WTC11 (cell line): ENCODE measurements at regions not wholly inside any gene's neighbourhood (a gene's known extent, or its start where the extent isn't known, plus 50 kb on each side); places are given as distances from the start of the nearest gene placed in this dataset.

ENCODE experiments used
- CREB1 ChIP-seq: sonication (generic); formaldehyde crosslinking; IDR thresholded peaks from 2 replicates; pipeline ENCODE4 v1.8.0; 2023; ENCODE audit warnings: mild to moderate bottlenecking, missing genetic modification reagents
- CREM ChIP-seq: sonication (generic); formaldehyde crosslinking; IDR thresholded peaks from 2 replicates; pipeline ENCODE4 v1.8.1; 2022; ENCODE audit warnings: mild to moderate bottlenecking, missing genetic modification reagents, moderate library complexity
- ETV6 ChIP-seq: sonication (generic); formaldehyde crosslinking; IDR thresholded peaks from 2 replicates; pipeline ENCODE4 v1.8.1; 2022; ENCODE audit warnings: mild to moderate bottlenecking, missing genetic modification reagents
- MYBL2 ChIP-seq: sonication (generic); formaldehyde crosslinking; IDR thresholded peaks from 2 replicates; pipeline ENCODE4 v1.8.1; 2023; ENCODE audit warnings: mild to moderate bottlenecking, moderate library complexity, missing genetic modification reagents
- NR2C2 ChIP-seq: sonication (generic); formaldehyde crosslinking; IDR thresholded peaks from 2 replicates; pipeline ENCODE4 v1.8.0; 2022; ENCODE audit warnings: mild to moderate bottlenecking, missing genetic modification reagents
- SP1 ChIP-seq: sonication (generic); formaldehyde crosslinking; conservative IDR thresholded peaks from 2 replicates; pipeline ENCODE4 v1.8.1; 2022; ENCODE audit warnings: missing genetic modification reagents
- TP53 ChIP-seq: sonication (generic); formaldehyde crosslinking; IDR thresholded peaks from 2 replicates; pipeline ENCODE4 v1.8.1; 2023; ENCODE audit warnings: mild to moderate bottlenecking, missing genetic modification reagents
- TF ChIP-seq, protein P1 (sequence below): fragments of 200-600 bp; IDR thresholded peaks from 2 replicates; pipeline ENCODE4 v1.8.0; 2022; ENCODE audit warnings: antibody characterized with exemption
- TF ChIP-seq, protein P2 (sequence below): sonication (generic); formaldehyde crosslinking; IDR thresholded peaks from 2 replicates; pipeline ENCODE4 v1.8.1; 2023; ENCODE audit warnings: mild to moderate bottlenecking, moderate library complexity, missing genetic modification reagents
- TF ChIP-seq, protein P3 (sequence below): fragments of 250-450 bp; sonication (Bioruptor Pico); IDR thresholded peaks from 2 replicates; pipeline ENCODE4 v1.9.0; 2021; ENCODE audit warnings: mild to moderate bottlenecking
- TF ChIP-seq, protein P4 (sequence below): sonication (generic); formaldehyde crosslinking; IDR thresholded peaks from 2 replicates; pipeline ENCODE4 v1.8.1; 2022; ENCODE audit warnings: mild to moderate bottlenecking, moderate library complexity, missing genetic modification reagents
- TF ChIP-seq, protein P5 (sequence below): sonication (generic); formaldehyde crosslinking; IDR thresholded peaks from 2 replicates; pipeline ENCODE4 v1.8.1; 2023; ENCODE audit warnings: mild to moderate bottlenecking, missing genetic modification reagents
- TF ChIP-seq, protein P6 (sequence below): sonication (generic); formaldehyde crosslinking; IDR thresholded peaks from 2 replicates; pipeline ENCODE4 v1.8.1; 2022; ENCODE audit warnings: low read depth, mild to moderate bottlenecking, moderate library complexity, missing genetic modification reagents, borderline replicate concordance

DNA sequence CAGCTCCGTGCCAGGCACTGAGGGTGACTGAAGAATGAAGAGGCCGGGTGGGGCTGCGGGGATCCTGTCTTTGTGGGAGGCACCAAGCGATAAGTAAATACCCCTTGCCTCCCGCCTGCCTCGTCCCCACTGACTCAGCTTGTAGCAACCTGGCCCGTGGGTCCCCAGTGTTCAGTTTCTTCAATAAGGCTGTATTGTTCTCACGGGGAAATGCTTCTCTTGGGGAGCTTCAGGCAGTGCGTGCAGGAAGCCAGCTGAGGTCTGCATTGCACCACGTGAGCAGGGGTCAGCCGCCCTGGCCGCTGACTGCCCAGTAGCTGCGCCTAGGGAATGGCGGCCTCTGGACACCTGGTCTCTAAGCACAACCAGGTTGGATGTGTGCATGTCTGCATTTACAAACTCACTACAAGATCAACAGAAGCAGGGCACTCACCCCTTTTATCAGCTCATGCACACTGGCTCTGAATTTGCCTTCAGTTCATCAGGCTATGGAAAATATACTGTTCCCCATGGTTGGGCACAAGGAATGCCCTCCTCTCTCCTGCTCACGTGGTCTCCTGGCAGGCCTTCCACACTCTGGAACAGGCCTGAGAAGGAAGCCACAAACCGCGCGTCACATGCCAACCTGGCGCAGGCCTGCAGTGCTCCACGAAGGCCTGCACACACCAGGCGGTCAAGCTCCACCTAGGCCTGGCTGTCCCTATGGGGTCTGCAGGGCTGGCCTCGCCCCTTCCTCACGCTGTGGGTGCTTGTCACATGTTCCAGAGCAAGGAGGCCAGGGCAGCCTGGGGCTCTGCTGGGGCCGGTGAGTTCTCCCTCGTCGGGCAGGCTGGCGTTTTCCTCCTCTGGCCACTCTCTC lies 135.7 kb upstream of the RNF32 start:
- TF ChIP-seq CREB1 (CRISPR knock-in tag) (no peak), NR2C2 (CRISPR knock-in tag) (no peak), MYBL2 (CRISPR knock-in tag) (no peak), SP1 (CRISPR knock-in tag) (no peak), TP53 (CRISPR knock-in tag) (no peak), ETV6 (no peak), CREM (CRISPR knock-in tag) (no peak)
- TF ChIP-seq, protein P1, sequence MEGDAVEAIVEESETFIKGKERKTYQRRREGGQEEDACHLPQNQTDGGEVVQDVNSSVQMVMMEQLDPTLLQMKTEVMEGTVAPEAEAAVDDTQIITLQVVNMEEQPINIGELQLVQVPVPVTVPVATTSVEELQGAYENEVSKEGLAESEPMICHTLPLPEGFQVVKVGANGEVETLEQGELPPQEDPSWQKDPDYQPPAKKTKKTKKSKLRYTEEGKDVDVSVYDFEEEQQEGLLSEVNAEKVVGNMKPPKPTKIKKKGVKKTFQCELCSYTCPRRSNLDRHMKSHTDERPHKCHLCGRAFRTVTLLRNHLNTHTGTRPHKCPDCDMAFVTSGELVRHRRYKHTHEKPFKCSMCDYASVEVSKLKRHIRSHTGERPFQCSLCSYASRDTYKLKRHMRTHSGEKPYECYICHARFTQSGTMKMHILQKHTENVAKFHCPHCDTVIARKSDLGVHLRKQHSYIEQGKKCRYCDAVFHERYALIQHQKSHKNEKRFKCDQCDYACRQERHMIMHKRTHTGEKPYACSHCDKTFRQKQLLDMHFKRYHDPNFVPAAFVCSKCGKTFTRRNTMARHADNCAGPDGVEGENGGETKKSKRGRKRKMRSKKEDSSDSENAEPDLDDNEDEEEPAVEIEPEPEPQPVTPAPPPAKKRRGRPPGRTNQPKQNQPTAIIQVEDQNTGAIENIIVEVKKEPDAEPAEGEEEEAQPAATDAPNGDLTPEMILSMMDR = no peak
- TF ChIP-seq, protein P2, sequence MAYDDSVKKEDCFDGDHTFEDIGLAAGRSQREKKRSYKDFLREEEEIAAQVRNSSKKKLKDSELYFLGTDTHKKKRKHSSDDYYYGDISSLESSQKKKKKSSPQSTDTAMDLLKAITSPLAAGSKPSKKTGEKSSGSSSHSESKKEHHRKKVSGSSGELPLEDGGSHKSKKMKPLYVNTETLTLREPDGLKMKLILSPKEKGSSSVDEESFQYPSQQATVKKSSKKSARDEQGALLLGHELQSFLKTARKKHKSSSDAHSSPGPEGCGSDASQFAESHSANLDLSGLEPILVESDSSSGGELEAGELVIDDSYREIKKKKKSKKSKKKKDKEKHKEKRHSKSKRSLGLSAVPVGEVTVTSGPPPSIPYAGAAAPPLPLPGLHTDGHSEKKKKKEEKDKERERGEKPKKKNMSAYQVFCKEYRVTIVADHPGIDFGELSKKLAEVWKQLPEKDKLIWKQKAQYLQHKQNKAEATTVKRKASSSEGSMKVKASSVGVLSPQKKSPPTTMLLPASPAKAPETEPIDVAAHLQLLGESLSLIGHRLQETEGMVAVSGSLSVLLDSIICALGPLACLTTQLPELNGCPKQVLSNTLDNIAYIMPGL (CRISPR knock-in tag) = no peak
- TF ChIP-seq, protein P3, sequence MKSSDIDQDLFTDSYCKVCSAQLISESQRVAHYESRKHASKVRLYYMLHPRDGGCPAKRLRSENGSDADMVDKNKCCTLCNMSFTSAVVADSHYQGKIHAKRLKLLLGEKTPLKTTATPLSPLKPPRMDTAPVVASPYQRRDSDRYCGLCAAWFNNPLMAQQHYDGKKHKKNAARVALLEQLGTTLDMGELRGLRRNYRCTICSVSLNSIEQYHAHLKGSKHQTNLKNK (CRISPR knock-in tag) = no peak
- TF ChIP-seq, protein P4, sequence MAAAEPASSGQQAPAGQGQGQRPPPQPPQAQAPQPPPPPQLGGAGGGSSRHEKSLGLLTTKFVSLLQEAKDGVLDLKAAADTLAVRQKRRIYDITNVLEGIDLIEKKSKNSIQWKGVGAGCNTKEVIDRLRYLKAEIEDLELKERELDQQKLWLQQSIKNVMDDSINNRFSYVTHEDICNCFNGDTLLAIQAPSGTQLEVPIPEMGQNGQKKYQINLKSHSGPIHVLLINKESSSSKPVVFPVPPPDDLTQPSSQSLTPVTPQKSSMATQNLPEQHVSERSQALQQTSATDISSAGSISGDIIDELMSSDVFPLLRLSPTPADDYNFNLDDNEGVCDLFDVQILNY = no peak
- TF ChIP-seq, protein P5, sequence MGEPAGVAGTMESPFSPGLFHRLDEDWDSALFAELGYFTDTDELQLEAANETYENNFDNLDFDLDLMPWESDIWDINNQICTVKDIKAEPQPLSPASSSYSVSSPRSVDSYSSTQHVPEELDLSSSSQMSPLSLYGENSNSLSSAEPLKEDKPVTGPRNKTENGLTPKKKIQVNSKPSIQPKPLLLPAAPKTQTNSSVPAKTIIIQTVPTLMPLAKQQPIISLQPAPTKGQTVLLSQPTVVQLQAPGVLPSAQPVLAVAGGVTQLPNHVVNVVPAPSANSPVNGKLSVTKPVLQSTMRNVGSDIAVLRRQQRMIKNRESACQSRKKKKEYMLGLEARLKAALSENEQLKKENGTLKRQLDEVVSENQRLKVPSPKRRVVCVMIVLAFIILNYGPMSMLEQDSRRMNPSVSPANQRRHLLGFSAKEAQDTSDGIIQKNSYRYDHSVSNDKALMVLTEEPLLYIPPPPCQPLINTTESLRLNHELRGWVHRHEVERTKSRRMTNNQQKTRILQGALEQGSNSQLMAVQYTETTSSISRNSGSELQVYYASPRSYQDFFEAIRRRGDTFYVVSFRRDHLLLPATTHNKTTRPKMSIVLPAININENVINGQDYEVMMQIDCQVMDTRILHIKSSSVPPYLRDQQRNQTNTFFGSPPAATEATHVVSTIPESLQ (CRISPR knock-in tag) = no peak
- TF ChIP-seq, protein P6, sequence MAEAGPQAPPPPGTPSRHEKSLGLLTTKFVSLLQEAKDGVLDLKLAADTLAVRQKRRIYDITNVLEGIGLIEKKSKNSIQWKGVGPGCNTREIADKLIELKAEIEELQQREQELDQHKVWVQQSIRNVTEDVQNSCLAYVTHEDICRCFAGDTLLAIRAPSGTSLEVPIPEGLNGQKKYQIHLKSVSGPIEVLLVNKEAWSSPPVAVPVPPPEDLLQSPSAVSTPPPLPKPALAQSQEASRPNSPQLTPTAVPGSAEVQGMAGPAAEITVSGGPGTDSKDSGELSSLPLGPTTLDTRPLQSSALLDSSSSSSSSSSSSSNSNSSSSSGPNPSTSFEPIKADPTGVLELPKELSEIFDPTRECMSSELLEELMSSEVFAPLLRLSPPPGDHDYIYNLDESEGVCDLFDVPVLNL (CRISPR knock-in tag) = no peak
